ENCODE measurements at regions not wholly inside any gene's neighbourhood (a gene's known extent, or its start where the extent isn't known, plus 50 kb on each side); places are given as distances from the start of the nearest gene placed in this dataset.
"Not testable (repeated sequence)": the region's sequence is repeated elsewhere in the genome, so short reads cannot be mapped to it uniquely, and the experiment has no call there.

DNA sequence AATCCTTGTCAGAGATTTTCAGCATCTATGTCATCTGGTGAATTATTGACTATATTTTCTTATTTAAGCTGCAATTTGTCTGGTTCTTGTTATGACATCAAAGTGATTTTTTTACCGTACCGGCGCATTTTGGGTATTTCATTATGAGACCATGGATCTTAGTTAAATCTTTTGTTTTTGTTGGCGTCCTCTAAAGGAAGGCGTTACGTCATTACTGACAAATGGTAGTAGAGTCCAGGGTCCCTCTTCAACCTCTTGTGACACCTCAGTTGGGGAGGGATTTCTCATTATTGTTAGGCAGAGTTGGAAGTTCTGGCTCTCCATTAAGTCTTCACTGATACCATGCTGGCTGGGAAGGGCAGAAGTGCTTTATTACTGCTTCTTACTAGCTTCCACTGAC, 175.8 kb upstream of the MMADHC start:
- intact Hi-C loops (cut with micrococcal nuclease): no loop called here

DNA sequence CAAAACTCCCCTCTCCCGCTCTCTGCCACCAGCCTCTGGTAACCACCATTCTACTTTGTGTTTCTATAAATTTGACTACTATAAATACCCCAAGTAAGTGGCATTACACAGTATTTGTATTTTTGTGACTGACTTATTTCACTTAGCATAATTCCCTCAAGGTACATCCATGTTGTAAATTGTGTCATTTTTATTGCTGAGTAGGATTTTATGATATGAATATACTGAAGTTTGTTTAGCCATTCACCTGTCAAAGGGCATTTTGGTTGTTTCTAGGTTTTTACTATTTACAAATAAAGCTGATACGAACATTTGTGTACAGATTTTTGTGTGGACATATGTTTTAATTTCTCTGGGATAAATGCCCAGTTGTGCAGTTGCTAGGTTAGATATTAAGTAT, 174.0 kb upstream of the MMADHC start:
- intact Hi-C loops (cut with micrococcal nuclease): no loop called here

DNA sequence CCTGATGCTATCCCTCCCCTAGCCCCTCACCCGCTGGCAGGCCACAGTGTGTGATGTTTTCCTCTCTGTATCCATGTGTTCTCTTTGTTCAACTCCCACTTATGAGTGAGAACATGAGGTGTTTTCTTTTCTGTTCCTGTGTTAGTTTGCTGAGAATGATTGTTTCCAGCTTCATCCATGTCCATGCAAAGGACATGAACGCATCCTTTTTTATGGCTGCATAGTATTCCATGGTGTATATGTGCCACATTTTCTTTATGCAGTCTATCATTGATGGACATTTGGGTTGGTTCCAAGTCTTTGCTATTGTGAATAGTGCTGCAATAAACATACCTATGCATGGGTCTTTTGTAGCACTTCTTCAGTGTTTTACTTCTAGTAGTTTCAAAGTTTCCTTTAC, 171.8 kb upstream of the MMADHC start:
- intact Hi-C loops (cut with micrococcal nuclease): not testable (repeated sequence)

DNA sequence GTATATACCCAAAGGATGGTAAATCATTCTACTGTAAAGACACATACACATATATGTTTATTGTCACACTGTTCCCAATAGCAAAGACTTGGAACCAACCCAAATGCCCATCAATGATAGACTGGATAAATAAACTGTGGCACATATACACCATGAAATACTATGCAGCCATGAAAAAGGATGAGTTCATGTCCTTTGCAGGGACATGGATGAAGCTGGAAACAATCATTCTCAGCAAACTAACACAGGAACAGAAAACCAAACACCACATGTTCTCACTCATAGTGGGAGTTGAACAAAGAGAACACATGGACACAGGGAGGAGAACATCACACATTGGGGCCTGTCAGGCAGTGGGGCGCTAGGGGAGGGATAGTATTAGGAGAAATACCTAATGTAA, 167.1 kb upstream of the MMADHC start:
- intact Hi-C loops (cut with micrococcal nuclease): not testable (repeated sequence)

DNA sequence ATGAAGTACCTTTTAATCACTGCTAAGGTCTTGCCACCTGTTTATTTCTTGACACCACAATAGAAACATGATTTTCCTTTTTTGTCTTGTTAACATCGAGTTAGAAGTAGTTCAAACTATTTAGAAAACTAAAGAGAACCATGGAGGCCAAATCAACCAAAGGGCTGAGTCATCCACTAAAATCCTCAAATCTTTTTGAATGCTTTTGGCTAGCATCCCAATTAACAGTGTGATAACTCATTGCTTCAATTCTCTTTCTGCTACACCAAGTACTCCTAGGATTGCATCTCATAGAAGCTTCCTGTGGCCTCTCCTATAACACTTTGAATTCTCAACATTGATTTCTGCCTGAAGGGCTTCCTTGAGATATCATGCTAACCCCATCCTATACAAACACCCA, 159.9 kb upstream of the MMADHC start:
- intact Hi-C loops (cut with micrococcal nuclease): no loop called here

DNA sequence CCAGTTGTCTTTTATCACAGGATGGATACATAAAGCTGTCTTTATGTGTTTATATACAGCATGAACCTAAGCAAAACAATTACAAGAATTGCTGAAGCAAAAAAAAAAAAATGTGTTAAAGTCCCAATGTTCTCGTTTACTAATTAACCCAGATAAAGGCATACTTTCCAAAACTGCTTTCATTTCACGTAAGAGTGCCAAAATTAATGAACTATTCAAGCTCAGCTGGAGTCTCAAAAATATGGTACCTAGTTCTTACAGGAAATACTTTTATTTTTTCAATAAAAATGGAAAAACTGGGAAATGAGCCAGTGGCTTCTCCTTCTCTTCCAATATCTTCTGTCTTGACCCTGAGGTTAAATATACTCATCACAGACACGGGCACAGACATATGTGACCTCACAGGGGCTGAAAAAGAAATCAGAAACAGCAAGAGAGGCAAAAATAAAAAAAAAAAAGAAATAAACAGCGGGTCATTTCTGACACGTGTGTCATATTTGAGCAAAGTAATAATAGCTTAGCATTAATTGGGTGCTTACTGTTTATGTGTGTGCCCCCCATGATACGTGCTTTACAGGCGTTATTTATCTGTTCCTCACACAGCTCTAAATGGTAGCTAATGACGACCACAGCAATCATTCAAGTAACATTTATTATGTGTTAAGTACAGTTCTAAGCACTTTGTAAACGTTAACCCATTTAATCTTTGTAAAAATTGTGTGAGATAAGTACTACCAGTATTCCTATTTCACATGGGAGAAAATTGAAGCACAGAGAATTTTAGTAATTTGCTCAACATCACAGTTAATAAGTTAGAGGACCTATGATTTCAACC, 158.0 kb upstream of the MMADHC start:
- intact Hi-C loops (cut with micrococcal nuclease): no loop called here

DNA sequence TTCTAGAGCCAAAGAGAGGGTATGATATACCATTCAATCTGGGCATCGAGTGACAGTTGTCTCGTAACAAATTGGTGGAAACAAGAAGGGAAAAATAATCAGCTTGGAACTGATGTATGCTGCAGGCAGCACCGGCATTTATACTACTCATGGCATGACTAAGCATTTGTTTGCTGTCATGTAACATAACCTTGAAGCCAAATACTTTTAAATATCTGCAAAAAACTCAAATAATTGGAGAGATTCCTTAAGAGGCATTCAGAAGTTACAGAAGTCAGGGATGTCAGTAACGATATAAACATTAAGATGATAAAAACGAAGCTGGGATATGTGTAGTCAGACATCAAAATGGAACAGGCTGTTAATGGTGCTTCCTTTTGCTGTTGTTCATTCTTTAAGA, 157.3 kb upstream of the MMADHC start:
- intact Hi-C loops (cut with micrococcal nuclease): no loop called here

DNA sequence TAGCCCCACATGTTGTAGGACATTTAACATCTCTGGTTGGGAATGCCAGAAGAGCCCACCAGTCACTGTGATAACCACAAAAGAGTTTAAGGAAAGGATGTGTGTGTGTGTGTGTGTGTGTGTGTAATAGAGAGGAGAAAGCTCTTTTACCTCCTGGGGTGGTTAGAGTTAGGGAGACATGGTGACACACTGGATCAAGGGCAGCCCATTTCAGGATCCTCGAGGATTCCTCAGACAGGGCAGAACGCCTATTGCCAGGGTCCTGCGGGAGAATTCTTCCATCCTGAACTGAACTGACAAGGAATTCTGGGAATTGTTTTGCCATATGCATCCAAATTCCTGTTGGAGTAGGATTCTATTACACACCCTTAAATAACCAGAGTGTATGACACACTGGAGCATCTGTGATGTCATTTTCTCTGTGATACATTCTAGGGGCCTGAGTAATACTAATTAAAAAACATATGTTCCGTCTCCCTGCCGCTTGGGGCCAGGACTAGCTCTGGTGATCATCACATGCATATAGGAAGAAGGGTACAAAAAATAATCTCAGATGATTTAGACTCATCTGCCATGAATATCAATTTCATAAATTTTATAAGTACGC, 156.4 kb upstream of the MMADHC start:
- intact Hi-C loops (cut with micrococcal nuclease): no loop called here

DNA sequence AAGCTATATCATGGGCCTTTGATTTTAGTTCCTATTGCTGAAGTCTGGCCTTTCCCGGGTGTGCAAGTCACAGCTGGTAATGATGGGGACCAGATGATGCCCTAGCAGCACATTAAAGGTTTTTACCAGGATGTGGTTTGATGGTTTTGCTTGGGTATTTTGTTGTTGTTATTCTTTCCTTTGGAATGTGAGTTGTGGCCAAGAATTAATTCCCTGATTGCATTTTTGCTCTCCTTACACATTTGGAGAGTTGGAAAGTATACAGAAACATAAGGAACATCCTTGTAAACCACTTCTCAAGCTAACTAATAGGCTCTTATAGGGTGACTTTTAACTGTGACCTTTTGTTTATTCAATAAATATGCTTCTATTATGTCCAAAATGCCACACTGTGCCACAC, 154.1 kb upstream of the MMADHC start:
- intact Hi-C loops (cut with micrococcal nuclease): no loop called here

DNA sequence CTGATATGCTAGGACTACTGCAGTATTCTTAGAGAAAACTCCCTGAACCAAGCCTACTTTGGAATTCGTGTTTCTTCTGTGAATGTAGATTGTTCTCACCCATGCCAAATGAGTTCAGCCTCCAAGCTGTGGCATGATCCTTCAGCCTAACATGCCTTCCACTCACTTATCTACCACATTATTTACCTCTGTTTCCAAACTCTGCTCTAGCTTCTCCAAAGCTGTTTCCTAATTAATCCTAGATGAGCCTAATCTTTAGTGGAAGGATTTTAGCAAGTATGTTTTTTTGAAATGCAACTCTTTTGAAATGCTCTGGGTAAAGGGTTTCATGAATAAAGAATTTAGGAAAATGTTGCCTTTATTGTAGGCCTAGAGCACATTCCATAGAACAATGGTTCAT, 152.9 kb upstream of the MMADHC start:
- intact Hi-C loops (cut with micrococcal nuclease): no loop called here

DNA sequence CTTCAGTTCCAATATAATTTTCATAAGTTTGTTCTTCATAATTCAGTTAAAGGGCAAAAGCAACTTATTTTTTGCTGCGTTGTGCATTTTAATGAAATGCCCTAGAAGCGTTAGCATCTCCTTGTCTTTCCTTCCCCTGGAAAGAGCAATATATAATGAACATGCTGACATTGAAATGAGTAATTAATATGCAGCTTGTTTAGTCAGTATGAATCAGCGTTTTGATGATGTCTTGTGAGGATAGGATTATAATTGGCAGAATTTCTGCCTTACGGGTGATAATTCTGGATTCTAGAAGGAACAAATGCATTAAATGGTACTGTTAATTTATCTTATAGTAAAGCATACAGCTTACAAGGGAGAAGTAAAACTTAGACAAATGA, 152.3 kb upstream of the MMADHC start:
- intact Hi-C loops (cut with micrococcal nuclease): no loop called here

DNA sequence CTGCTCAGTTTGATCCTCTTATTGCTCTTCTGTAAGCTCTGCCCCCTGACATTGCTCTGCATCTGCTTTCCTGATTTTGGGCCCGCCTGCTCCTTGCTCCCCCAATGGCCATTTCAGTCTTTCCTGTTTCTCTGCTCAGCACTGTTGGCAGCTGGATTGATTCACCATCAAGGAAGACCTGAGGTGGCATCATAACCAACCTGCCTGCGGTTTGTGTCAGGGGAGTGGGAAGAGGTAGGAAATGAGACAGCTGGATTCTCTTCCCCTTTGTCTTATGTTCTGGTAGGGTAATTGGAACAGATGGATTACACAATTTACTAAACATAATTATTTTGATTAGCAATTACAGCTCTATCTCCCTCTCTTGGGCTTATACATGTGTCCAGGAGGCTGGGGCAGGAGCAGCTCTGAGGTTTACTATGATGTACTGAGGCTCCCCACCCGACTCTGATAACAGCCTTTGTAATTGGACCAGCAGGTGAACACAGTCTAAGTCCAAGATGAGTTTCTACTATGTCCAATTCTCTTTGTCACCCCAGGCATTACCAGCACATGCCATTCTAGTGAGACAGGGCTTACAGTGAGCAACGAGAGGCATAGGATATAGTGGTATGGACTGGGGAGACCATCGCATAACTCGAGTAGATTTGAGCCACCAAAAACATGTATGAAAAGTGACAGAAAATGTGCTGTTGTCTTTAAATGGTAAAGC, 151.8 kb upstream of the MMADHC start:
- intact Hi-C loops (cut with micrococcal nuclease): no loop called here

DNA sequence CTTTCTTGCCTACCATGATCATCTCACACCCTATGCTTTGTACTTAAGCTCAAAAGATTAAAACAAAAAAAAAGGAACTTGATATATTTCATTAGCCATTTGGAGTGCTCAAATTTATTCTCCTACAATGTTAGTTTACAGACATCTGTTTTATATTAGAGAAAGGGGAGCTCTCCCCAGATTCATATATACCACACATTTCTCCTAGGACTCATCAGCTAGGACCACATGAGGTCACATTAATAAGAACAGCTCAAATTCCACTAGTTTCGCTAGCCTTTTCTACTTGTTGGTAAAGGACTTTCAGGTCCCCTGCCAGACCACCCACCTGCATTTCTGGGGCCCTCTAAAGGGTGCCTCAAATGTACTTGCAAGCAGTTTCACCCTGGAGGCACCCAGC, 151.2 kb upstream of the MMADHC start:
- intact Hi-C loops (cut with micrococcal nuclease): no loop called here

DNA sequence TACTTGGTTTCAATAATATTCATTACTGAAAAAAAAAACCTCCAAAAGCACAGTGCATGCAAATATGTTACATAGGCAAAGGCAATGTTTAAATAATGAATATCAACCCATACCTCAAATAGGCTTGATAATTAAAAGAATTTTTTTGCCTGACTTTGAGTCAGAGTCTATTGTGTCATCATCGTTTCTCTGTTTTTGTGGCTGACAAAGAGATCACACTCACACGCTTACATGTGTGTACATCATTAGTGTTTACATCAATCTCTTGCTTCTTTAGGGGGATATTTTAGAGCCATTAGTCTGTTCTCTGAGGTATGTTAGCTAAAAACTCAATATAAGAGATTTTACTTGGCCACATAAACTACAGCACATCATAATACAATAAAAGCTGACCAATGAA, 150.3 kb upstream of the MMADHC start:
- intact Hi-C loops (cut with micrococcal nuclease): no loop called here

DNA sequence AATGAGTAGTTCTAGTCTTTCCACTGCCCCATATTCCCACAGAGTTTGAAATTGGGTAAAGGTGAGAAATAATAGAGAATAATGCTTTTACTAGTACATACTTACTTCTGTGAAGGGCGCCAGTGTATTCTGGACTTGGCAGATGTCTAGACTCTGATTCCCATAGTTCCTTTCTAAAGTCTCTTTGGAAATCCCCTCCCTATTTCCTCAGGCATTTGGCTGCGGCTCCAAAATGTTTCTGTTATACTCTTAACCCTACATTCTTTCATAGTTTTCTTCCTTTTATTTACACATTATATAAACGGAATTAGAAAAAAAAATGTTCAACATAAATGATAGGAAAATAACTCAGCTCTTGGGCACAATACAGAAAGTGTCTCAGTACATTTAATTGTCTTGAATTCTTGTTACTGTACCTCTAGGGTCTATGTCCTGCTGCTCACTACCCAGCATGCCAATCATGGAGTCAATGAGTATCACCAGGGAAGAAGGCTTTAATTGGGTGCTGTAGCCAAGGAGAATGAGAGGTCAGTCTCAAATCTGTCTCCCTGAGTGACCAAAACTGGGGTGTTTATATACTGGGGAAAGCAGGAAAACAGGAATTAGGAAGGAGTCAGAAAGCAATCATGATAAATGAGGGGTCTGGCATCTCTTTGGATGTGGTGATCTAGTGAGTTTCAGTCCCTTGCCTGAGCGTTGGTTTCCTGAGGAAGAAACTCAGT, 147.8 kb upstream of the MMADHC start:
- intact Hi-C loops (cut with micrococcal nuclease): no loop called here

DNA sequence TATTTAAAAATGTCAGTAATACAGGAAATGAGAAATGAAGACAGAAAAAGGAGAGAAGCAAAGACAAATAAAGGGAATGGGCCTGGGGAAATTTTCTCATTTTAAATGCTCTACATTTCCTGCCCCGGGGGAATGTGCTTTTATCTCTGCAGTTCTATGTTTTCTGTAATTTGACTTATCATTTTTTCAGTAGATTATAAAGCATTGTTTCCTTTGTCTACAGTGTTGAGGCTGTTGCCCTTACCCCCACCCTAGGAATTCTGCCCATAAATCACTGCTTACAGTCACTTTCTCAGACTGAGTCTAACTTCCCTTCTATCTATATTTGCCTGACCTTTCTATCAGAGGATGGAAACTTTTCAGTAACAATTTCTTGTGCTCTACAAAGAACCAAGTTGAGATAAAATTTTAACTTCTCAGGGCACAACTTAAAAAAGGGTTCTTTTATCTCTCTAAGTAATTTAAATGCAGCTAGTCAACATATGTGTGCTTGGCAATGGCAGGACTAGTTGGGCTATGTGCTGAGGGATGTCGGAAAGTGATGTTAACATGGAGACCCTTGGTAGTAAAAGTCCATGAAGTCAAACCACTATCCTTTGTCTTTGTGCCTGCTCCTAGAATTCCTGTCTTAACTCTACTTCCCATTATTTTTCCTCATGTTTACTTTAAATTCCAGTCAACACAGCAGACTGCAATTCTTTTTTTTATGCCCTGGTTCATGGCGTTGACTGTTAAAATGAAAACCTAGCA, 146.5 kb upstream of the MMADHC start:
- intact Hi-C loops (cut with micrococcal nuclease): no loop called here

DNA sequence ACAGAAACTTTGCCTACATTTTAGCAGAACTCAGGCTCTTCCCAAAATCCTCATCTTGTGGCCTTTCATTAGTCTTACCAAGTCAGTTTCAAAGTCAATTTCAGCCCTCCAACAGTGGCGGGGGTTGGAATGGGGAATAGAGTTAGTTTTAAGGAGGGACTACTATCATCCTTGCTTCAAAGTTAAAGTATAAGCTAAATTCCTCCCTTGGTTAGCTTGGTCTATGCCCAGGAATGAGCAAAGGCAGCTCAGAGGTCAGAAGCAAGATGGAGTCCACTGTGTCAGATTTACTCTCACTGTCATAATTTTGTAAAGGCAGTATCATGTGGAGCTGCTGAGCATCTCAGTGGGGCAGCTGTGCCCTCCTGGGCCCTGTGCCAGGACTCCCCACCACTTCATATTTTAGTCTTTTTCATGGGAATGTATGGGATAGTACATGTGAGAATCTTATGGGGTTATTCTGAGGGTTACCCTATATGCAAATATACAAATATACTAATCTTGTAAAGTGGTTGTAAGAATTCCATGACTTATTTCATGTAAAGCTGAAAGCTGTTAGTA, 145.2 kb upstream of the MMADHC start:
- intact Hi-C loops (cut with micrococcal nuclease): no loop called here

DNA sequence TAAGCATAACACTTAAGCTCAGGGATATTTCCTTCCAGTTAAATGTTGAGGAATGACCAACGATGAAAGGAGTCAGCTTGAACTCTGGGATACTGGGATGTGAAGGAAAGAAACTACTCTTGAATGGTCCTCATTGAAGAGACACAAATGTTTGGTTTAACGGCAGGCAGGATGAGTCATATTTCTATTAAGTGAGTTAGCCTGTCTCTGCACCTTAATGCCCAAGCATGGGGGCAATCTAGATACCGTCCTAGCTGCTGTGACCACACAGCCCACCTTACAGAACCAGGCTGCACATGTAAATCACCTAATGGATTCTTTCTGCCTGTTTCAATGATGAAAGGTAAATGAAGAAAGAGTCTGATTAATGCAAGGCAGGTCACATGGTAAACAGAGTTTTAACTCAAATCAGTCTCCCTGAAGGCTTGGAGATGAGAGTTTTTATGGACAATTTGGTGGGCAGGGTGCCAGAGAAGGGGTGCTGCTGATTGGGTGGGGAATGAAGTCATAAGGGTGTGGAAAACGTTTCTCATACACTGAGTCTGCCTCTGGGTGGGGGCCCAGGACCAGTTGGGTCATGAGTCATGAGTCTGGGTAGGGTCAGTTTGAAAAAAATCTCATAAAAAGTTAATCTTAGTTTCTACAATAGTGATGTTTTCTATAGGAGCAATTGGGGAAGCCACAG, 144.6 kb upstream of the MMADHC start:
- intact Hi-C loops (cut with micrococcal nuclease): no loop called here

DNA sequence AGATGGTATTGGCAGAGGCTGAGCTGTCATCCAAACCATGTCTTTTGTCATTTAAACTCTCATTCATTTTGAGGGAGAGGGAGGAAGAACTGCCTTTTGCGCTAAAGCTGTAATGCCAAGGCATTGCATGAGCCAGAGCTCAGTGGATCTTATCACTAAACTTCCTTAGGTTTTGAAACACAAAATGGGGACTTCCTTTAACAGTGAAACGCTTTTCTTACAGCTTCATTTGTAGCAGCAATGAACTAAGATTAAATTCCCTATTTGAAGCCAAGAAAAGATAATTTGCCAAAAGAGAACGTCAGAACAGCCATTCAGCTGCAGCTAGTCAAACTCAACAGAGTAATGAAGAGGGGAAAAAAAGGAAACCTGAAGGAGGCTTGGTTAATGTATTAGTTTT, 143.5 kb upstream of the MMADHC start:
- intact Hi-C loops (cut with micrococcal nuclease): no loop called here

DNA sequence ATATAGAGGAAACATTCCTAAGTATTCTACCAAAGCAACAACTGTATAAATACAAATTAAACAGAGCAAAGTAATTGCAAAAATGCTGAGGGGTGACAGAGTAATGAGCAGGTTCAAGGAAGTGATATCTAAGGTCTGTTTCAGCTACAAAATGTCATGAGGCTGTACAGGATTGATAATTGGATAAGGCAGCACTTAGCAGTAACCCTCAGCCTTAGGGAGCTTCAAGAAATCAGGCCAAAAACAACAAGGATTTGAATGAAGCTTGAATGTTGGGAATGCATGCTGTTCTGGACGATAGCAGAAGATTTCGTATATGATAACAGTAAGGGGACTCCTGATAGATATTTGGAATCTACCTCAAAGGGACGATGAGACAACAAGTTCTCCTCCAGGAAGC, 142.0 kb upstream of the MMADHC start:
- intact Hi-C loops (cut with micrococcal nuclease): no loop called here

All from T-helper 1 cell treated with Interleukin-12 subunit alpha and Interleukin-12 subunit beta and Interleukin-4 antibody, amounts not matched to agents 30 ng/mL and 1 ng/mL, for 36 hours (primary cell).